Ishikawa (cell line): ENCODE measurements at regions not wholly inside any gene's neighbourhood (a gene's known extent, or its start where the extent isn't known, plus 50 kb on each side); places are given as distances from the start of the nearest gene placed in this dataset.

Source experiments
- EP300 ChIP-seq: IDR thresholded peaks from 2 replicates; pipeline ENCODE4 v1.6.1; 2012; ENCODE audit warnings: borderline replicate concordance
- MAX ChIP-seq: IDR thresholded peaks from 2 replicates; pipeline ENCODE4 v1.6.1; 2012
- RAD21 ChIP-seq: IDR thresholded peaks from 2 replicates; pipeline ENCODE4 v1.6.1; 2012; ENCODE audit warnings: low read depth
- REST ChIP-seq: IDR thresholded peaks from 2 replicates; pipeline ENCODE4 v1.6.1; 2012; ENCODE audit warnings: low read depth, mild to moderate bottlenecking
- TAF1 ChIP-seq: IDR thresholded peaks from 2 replicates; pipeline ENCODE4 v1.6.1; 2012; ENCODE audit warnings: low read depth, mild to moderate bottlenecking
- TEAD4 ChIP-seq: IDR thresholded peaks from 2 replicates; pipeline ENCODE4 v1.6.1; 2012
- YY1 ChIP-seq: IDR thresholded peaks from 2 replicates; pipeline ENCODE4 v1.6.1; 2012; ENCODE audit warnings: low read depth

- TF ChIP-seq EP300 (no peak), YY1 (no peak), TEAD4 (no peak), MAX (no peak), REST (no peak), TAF1 (no peak), RAD21 (no peak)
These were observed 156.1 kb downstream of the FBLN2 start for GRCh38 chr3:13705051-13705450.
